ENCODE measurements at regions not wholly inside any gene's neighbourhood (a gene's known extent, or its start where the extent isn't known, plus 50 kb on each side); places are given as distances from the start of the nearest gene placed in this dataset.
"Not testable (repeated sequence)": the region's sequence is repeated elsewhere in the genome, so short reads cannot be mapped to it uniquely, and the experiment has no call there.

DNA sequence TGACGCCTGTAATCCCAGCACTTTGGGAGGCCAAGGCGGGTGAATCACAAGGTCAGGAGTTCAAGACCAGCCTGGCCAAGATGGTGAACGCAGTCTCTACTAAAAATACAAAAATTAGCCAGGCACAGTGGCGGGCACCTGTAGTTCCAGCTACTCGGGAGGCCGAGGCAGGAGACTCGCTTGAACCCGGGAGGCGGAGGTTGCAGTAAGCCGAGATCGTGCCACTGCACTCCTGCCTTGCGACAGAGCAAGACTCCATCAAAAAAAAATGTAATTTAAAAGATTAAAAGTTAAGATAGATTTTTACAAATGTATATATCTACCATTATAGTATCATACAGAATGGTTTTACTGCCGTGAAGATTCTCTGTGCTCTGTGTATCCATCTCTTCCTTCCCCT lies 1464.1 kb downstream of the FOXD4L5 start:
- not testable (repeated sequence) for H3K4me3 ChIP-seq (ENCODE audit: low read length); H3K9me3 ChIP-seq (ENCODE audit: control insufficient read depth, low read length); H3K36me3 ChIP-seq (ENCODE audit: control insufficient read depth, insufficient read depth, low read length); H3K9ac ChIP-seq (ENCODE audit: low read length); H3K4me1 ChIP-seq (ENCODE audit: control insufficient read depth, insufficient read depth, low read length)
- H3K27me3 ChIP-seq (ENCODE audit: control insufficient read depth, insufficient read depth, low read length), result peaks cover 18% of the 10 kb centered on the region

DNA sequence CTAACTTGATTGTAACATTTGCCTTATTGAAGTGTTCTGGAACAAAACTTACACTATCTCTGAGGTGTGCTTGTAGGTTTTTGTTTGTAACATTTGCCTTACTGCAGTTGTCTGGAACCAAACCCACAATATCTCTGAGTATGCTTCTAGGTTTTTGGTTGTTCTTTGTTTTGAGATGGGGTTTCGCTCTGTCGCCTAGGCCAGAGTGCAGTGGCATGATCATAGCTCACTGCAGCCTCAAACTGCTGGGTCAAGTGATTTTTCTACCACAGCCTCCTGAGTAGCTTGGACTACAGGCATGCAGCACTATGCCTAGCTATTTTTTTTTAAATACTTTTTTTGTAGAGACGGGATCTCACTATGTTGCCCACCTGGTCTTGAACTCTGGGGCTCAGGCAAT lies 1464.6 kb downstream of the FOXD4L5 start:
- H3K9ac ChIP-seq (ENCODE audit: low read length); H3K4me3 ChIP-seq (ENCODE audit: low read length); H3K36me3 ChIP-seq (ENCODE audit: control insufficient read depth, insufficient read depth, low read length); H3K9me3 ChIP-seq (ENCODE audit: control insufficient read depth, low read length); H3K4me1 ChIP-seq (ENCODE audit: control insufficient read depth, insufficient read depth, low read length): not testable (repeated sequence)
- peaks cover 18% of the 10 kb centered on the region for H3K27me3 ChIP-seq (ENCODE audit: control insufficient read depth, insufficient read depth, low read length)

DNA sequence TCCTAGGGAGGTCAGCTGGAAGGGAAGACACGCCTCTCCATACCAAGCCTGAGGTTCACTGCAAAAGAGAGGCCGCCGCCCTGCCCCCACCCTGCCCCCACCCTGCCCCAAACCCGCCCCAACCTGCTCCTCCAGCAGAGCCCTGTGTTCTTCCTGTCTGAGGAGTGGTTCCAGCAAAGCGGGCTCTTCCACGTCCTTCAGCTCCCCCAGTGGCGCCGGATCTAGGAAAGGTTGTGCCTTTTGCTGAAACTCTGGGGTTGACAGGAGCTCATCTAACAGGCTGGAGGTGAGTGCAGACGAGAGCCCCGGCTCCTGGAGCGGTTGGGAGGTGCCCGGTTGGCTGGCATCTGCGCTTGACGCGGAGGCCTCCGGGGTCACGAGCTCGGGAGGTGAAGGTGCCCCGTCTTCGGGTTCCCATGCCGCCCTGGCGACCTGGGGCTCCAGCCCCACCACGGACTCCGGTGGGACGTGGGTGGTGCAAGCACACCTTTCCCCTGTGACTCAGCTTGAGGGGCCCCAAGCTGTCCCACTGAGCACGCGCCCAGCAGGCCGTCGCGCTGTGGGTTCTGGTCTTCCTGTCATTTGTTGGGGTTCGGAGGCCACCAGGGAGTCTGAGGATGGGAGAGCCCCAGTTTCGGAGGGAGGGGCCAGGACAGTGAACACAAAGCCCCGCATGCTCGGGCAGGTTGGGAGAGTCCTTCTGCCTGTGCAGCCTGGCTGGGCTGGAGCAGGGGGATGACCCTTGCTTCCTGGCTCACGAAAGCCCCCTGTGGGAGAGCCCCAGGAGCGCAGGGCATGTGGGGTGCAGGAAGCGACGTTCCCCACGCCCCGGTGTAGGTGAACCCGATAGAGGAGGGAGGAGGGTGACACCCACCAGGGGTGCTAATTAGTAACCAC lies 1467.1 kb downstream of the FOXD4L5 start:
- Histone ChIP-seq H3K4me3 (ENCODE audit: low read length) (no peak overlapping the region), H3K4me1 (ENCODE audit: control insufficient read depth, insufficient read depth, low read length) (no peaks in the 10 kb centered on the region), H3K36me3 (ENCODE audit: control insufficient read depth, insufficient read depth, low read length) (no peaks in the 10 kb centered on the region), H3K9me3 (ENCODE audit: control insufficient read depth, low read length) (peaks cover 6% of the 10 kb centered on the region), H3K9ac (ENCODE audit: low read length) (no peak overlapping the region), H3K27me3 (ENCODE audit: control insufficient read depth, insufficient read depth, low read length) (peaks cover 18% of the 10 kb centered on the region)

DNA sequence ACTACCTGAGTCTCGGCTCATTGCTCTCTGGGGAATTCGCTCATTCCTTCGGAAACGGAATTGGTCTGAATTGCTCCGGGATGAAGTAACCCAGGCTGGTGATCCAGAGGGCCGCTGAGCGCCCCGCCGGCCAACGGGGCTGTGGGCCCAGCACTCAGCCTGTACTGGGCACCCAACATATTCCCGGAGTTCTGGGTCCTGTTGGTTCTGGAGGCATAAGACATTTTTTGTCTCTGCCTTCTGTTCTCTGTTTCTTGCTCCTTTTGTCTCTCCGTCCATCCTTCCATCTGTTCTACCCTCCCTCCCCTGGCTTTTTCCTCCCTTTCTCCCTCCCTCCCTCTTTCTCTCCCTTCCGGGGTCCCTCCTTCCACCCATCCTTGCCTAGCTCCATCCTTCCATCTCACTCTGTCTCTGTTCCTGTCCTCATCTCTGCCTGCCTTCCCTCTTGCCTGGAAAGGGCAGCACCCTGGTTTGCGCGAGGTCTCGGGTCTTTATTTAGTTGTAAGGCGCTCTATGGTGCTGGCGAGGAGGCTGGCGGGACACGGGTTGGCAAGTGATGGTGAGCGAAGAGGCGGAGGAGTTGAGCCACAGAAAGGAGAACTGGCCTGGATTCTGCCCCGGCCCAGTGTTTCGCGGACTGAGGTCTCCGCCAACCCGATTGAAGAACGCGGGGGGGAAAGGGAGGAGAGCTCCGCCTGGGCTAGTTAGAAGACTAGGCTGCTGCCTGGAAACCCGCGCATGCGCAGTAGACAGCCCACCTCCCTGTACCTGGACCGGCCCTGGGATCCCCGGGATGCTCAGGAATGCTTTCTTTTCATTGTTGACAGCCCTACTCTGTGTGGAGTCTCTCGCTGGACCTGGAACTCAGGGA lies 1468.0 kb downstream of the FOXD4L5 start:
- H3K4me1 ChIP-seq (ENCODE audit: control insufficient read depth, insufficient read depth, low read length), result no peaks in the 10 kb centered on the region
- peaks cover 6% of the 10 kb centered on the region for H3K9me3 ChIP-seq (ENCODE audit: control insufficient read depth, low read length)
- H3K4me3 ChIP-seq (ENCODE audit: low read length), result no peak overlapping the region
- H3K36me3 ChIP-seq (ENCODE audit: control insufficient read depth, insufficient read depth, low read length), result no peaks in the 10 kb centered on the region
- H3K27me3 ChIP-seq (ENCODE audit: control insufficient read depth, insufficient read depth, low read length), result peaks cover 18% of the 10 kb centered on the region
- H3K9ac ChIP-seq (ENCODE audit: low read length), result no peak overlapping the region

DNA sequence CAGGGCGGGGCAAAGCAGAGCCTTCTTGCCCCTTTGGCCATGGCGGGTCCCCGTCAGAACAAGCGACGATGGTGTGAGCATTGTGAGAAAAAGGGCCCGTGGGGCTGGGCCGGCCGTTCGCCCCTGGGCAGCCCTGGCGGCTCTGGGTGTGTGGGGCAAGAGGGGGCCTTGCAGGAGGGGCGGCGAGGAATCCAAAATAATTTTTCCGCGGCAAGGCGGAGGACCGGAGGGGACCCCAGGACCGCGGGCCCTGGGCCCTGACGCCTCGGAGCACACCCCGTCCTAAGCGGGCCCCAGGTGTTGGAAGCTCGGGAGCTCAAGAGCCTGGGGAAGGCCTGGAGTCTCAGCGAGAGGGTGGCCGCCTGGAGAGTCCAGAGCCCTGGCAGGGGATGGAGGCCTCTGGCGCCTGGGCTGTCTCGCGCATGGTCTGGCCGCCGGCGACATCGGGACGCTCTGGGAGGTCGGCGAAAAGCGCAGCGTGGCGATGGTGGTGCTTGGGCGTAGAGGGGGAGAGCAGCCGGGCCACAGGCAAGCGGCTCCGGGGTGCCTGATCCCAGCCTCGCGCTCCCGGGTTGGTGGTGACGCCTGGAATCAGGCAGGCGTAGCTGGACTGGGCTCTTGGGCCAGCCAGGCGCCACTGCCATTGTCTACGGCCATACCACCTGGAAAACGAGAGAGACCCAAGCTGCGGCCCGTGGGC lies 1469.9 kb downstream of the FOXD4L5 start:
- H3K9me3 ChIP-seq (ENCODE audit: control insufficient read depth, low read length); H3K36me3 ChIP-seq (ENCODE audit: control insufficient read depth, insufficient read depth, low read length); H3K4me1 ChIP-seq (ENCODE audit: control insufficient read depth, insufficient read depth, low read length); H3K4me3 ChIP-seq (ENCODE audit: low read length); H3K9ac ChIP-seq (ENCODE audit: low read length): not testable (repeated sequence)
- H3K27me3 ChIP-seq (ENCODE audit: control insufficient read depth, insufficient read depth, low read length), result peaks cover 18% of the 10 kb centered on the region

DNA sequence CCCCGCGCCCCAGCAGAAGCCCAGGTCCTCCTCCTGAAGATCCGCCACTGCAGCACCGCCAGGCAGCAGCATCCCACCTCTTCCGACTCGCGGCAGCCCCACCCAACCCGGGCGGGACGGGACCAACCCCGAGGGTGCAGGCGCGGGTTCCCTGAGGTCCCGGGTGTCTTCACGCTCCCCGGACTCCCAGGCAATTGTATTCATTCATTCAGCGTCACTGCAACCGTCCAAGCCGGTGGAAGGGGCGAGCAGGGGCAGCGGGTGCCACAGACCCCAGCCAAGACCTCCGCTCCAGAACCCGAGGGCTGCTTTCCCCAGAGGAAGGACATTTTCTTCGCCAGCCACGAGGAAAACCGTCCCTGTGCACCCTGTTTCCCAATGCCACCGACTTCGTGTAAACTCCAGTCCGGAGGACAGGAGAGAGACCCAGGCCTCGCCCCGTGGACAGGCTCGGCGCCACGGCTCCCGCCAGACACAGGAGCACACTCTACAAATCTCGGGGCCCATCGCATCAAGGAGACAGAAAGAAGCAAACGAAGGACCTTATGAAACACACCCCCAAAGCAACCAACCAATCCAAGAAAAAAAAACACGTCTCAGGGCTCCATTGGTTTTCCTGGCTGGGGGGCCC lies 1471.5 kb downstream of the FOXD4L5 start:
- not testable (repeated sequence) for H3K36me3 ChIP-seq (ENCODE audit: control insufficient read depth, insufficient read depth, low read length); H3K9ac ChIP-seq (ENCODE audit: low read length); H3K4me3 ChIP-seq (ENCODE audit: low read length); H3K9me3 ChIP-seq (ENCODE audit: control insufficient read depth, low read length); H3K4me1 ChIP-seq (ENCODE audit: control insufficient read depth, insufficient read depth, low read length)
- H3K27me3 ChIP-seq (ENCODE audit: control insufficient read depth, insufficient read depth, low read length), result peaks cover 18% of the 10 kb centered on the region

DNA sequence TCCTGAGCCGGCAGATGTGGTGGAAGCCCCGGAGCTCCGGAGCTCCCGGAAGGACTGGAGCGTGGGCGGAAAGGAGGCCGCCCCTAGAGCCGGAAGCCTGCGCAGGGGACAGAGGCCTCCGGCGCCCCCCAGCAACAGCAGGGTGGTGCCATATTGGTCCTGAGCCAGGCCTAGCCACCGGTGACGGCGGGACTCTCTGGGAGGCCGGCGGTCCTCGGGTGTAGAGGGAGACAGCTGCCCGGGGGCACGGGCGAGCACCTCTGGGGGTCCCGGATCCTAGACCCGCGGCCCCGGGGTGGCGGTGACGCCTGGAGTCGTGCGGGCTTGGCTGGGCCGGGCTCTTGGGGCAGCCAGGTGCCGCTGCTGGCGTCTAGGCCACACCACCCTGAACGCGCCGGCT lies 1472.2 kb downstream of the FOXD4L5 start:
- peaks cover 13% of the 10 kb centered on the region for H3K27me3 ChIP-seq (ENCODE audit: control insufficient read depth, insufficient read depth, low read length)
- H3K9me3 ChIP-seq (ENCODE audit: control insufficient read depth, low read length); H3K4me3 ChIP-seq (ENCODE audit: low read length); H3K9ac ChIP-seq (ENCODE audit: low read length); H3K36me3 ChIP-seq (ENCODE audit: control insufficient read depth, insufficient read depth, low read length); H3K4me1 ChIP-seq (ENCODE audit: control insufficient read depth, insufficient read depth, low read length): not testable (repeated sequence)

DNA sequence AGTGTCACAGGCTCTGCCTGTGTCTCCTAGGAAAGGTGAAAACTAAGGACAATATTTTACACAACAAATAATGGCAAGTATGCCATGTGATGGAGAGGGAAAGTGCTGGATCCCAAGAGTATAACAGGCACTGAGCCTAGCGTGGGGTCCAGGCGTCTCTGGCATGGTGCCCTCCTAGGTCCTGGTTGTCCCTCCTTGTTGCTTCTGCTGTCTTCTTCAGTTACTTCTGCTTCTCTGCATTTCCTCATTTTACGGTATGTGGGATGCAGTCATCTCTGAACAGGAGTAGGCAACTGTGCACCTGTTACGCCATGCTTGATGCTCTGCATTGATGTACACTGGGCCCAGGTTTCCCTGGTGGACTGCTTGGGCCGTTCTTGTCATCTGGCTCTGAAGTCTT lies 1480.8 kb downstream of the FOXD4L5 start:
- not testable (repeated sequence) for H3K36me3 ChIP-seq (ENCODE audit: control insufficient read depth, insufficient read depth, low read length); H3K4me1 ChIP-seq (ENCODE audit: control insufficient read depth, insufficient read depth, low read length)

DNA sequence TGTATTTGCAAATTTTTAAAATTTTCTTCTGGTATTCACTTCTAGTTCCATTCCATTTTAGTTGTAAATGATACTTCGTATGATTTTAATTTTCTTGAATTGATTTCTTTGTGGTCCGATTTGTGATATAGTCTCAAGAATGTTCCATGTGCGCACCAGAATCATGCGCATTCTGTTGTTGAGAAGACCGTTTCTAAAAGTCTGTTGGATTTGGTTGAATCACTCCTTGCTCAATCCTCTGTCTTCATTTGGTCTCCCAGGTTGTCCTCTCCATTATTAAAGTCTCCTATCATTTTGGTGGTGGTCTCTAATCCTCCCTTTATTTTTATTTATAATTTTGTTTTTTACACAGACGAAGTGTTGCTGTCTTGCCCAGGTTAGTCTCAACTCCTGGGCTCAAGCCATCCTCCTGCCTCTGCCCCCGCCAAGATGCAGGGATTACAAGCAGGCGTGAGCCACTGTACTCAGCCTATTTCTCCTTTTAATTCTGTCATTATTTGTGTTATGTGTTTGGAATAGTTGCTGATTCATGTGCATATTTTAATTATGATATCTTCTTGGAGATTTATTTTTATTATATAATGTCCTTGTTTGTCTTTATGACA lies 1490.8 kb downstream of the FOXD4L5 start:
- H3K36me3 ChIP-seq (ENCODE audit: control insufficient read depth, insufficient read depth, low read length); H3K9me3 ChIP-seq (ENCODE audit: control insufficient read depth, low read length); H3K9ac ChIP-seq (ENCODE audit: low read length); H3K27me3 ChIP-seq (ENCODE audit: control insufficient read depth, insufficient read depth, low read length); H3K4me3 ChIP-seq (ENCODE audit: low read length); H3K4me1 ChIP-seq (ENCODE audit: control insufficient read depth, insufficient read depth, low read length): not testable (repeated sequence)

More for the DNA sequence above, 1480.8 kb downstream of the FOXD4L5 start:
- H3K9ac ChIP-seq (ENCODE audit: low read length); H3K4me3 ChIP-seq (ENCODE audit: low read length); H3K9me3 ChIP-seq (ENCODE audit: control insufficient read depth, low read length); H3K27me3 ChIP-seq (ENCODE audit: control insufficient read depth, insufficient read depth, low read length): not testable (repeated sequence)

DNA sequence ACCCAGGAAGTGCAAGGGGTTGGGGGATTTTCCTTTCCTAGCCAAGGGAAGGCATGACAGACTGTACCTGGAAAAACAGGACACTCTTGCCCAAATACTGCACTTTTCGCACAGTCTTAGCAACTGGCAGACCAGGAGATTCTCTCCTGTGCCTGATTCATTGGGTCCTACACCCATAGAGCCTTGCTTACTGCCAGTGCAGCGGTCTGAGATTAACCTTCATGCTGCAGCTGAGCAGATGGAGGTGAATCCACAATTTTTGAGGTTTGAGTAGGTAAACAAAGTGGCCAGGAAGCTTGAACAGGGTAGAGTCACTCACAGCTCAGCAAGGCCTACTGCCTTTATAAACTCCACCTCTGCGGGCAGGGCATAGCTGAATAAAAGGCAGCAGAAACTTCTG lies 1497.6 kb downstream of the FOXD4L5 start:
- H3K9ac ChIP-seq (ENCODE audit: low read length); H3K4me3 ChIP-seq (ENCODE audit: low read length); H3K27me3 ChIP-seq (ENCODE audit: control insufficient read depth, insufficient read depth, low read length); H3K9me3 ChIP-seq (ENCODE audit: control insufficient read depth, low read length); H3K4me1 ChIP-seq (ENCODE audit: control insufficient read depth, insufficient read depth, low read length); H3K36me3 ChIP-seq (ENCODE audit: control insufficient read depth, insufficient read depth, low read length): not testable (repeated sequence)

DNA sequence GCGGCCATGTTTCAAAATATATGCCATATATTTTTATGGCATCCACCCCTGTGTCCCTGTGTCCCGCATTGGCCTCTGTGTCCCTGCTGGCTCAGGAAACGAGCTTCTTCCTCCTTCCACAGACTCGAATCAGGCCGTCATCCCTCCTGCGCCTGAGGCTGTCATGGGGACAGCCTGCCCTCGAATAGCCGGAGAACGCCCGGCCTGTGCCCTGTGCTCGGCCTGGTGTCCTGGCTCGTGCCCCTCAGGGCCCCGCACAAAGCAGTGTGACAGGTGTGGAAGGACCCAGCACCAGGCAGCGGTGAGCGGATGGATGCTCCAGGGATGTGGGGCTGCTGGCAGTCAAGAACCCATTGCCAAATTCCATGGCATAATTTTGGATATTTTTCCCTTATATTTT lies 1500.0 kb downstream of the FOXD4L5 start:
- not testable (repeated sequence) for H3K9ac ChIP-seq (ENCODE audit: low read length); H3K9me3 ChIP-seq (ENCODE audit: control insufficient read depth, low read length); H3K36me3 ChIP-seq (ENCODE audit: control insufficient read depth, insufficient read depth, low read length); H3K4me3 ChIP-seq (ENCODE audit: low read length); H3K4me1 ChIP-seq (ENCODE audit: control insufficient read depth, insufficient read depth, low read length); H3K27me3 ChIP-seq (ENCODE audit: control insufficient read depth, insufficient read depth, low read length)

All from mucosa of stomach (tissue), 1 donor.